K562 (cell line): ENCODE measurements at regions not wholly inside any gene's neighbourhood (a gene's known extent, or its start where the extent isn't known, plus 50 kb on each side); places are given as distances from the start of the nearest gene placed in this dataset.

Experiments
- ATAC-seq: fragments of 200-7000 bp; cut with Tn5 transposase; 3 replicates; pipeline ENCODE4 v1.9.1; 2020; ENCODE audit warnings: moderate library complexity
- BruUV-seq: library from RNA; stranded (reverse); fragments of 400-500 nt; replicated peaks from 2 replicates; lab custom pipeline; 2021; lab: Mats Ljungman, UMichigan
- CTCF ChIA-PET: fragments of 300-600 bp; formaldehyde crosslinking; extraction: SDS; loops from one replicate; lab custom pipeline; 2021; ENCODE audit warnings: low intra/inter-chr PET ratio; lab: Yijun Ruan, JAX
- POLR2A ChIA-PET: fragments of 300-600, 350-650 bp; sonication (Branson Sonifier 250); formaldehyde crosslinking; extraction: SDS; loops from one replicate; lab custom pipeline; 2021; ENCODE audit warnings: antibody characterized with exemption, inconsistent platforms; lab: Yijun Ruan, JAX
- DNase-seq, 4 experiments: peaks; one replicate each; pipeline versions ENCODE4 v3.0.0 to v3.0.0-alpha.2; 2011 to 2018; ENCODE audit warnings: low spot score in 3 of 4, mixed read lengths in 3 of 4; ENCODE audit errors: extremely low read depth in 1 of 4
- FAIRE-seq: peaks from 2 replicates; lab custom pipeline; 2011; peaks lifted over from hg19 to GRCh38; lab: Jason Lieb, UNC
- H2AFZ ChIP-seq: 2 replicates; pipeline ENCODE4 v1.6.0; 2011; ENCODE audit warnings: low read depth, low read length, control low read depth, inconsistent platforms
- H3K27ac ChIP-seq: fragments of 200-600 bp; 3 replicates; pipeline ENCODE4 v1.8.0; 2011; ENCODE audit warnings: low read depth, mild to moderate bottlenecking, control low read depth, inconsistent platforms, low read length, moderate library complexity, mixed read lengths; ENCODE audit errors: extremely low read depth
- H3K27me3 ChIP-seq, 2 experiments: fragments of 300-600 bp in 1 of 2; 2 replicates in 1 of 2; 3 replicates in 1 of 2; pipeline versions ENCODE4 v1.6.0 to v1.8.0; 2011; ENCODE audit warnings: inconsistent platforms in 2 of 2, low read length in 2 of 2, mild to moderate bottlenecking in 1 of 2, mixed read lengths in 1 of 2, moderate library complexity in 1 of 2; ENCODE audit not compliant: control insufficient read depth in 2 of 2, insufficient read depth in 2 of 2
- H3K36me3 ChIP-seq: fragments of 300-600 bp; 3 replicates; pipeline ENCODE4 v1.8.0; 2011; ENCODE audit warnings: mild to moderate bottlenecking, low read length, inconsistent platforms; ENCODE audit not compliant: control insufficient read depth, insufficient read depth
- H3K4me1 ChIP-seq, 2 experiments: fragments of 200-600 bp in 1 of 2; replicated peaks in 1 of 2; 2 replicates in 1 of 2; 3 replicates in 1 of 2; pipeline versions ENCODE4 v1.5.1 to v1.8.0; 2011; ENCODE audit warnings: inconsistent platforms in 2 of 2, low read length in 2 of 2, mild to moderate bottlenecking in 1 of 2, mixed read lengths in 1 of 2, moderate library complexity in 1 of 2; ENCODE audit not compliant: control insufficient read depth in 2 of 2, insufficient read depth in 2 of 2
- H3K4me2 ChIP-seq: 2 replicates; pipeline ENCODE4 v1.6.1; 2011; ENCODE audit warnings: low read length, control low read depth, inconsistent platforms, mixed read lengths; ENCODE audit not compliant: insufficient read depth
- H3K4me3 ChIP-seq: fragments of 200-600 bp; sonication (generic), shearing (Covaris generic); 2 replicates; pipeline ENCODE4 v1.5.1; 2016; ENCODE audit warnings: control low read depth, inconsistent platforms
- H3K79me2 ChIP-seq: fragments of 200-600 bp; 3 replicates; pipeline ENCODE4 v1.8.0; 2011; ENCODE audit warnings: low read length, inconsistent platforms; ENCODE audit not compliant: control insufficient read depth, insufficient read depth
- H3K9ac ChIP-seq, 2 experiments: 2 replicates each; pipeline versions ENCODE4 v1.6.0 to v1.6.1; 2011; ENCODE audit warnings: low read depth in 2 of 2, low read length in 2 of 2, control low read depth in 1 of 2, inconsistent platforms in 1 of 2, mild to moderate bottlenecking in 1 of 2, mixed read lengths in 1 of 2; ENCODE audit not compliant: insufficient read depth in 1 of 2
- H3K9me1 ChIP-seq: one replicate; pipeline ENCODE4 v1.6.0; 2011; ENCODE audit warnings: inconsistent platforms, mild to moderate bottlenecking, low read length, moderate library complexity; ENCODE audit not compliant: control insufficient read depth, insufficient read depth
- H3K9me3 ChIP-seq: replicated peaks from 2 replicates; pipeline ENCODE4 v1.5.1; 2011; ENCODE audit warnings: low read depth, low read length, inconsistent platforms; ENCODE audit not compliant: control insufficient read depth, insufficient read depth
- H4K20me1 ChIP-seq: replicated peaks from 2 replicates; pipeline ENCODE4 v1.6.1; 2011; ENCODE audit warnings: low read length, inconsistent platforms, mixed read lengths; ENCODE audit not compliant: control insufficient read depth, insufficient read depth
- BRF1 ChIP-seq: IDR thresholded peaks from 3 replicates; pipeline ENCODE4 v1.6.1; 2011; ENCODE audit warnings: borderline replicate concordance, mild to moderate bottlenecking; ENCODE audit not compliant: insufficient read length; ENCODE audit errors: extremely low read depth
- CBX8 ChIP-seq: fragments of 200-600 bp; sonication (generic); IDR thresholded peaks from 2 replicates; pipeline ENCODE4 v1.6.1; 2012; ENCODE audit warnings: borderline replicate concordance, mixed run types, low read depth, mild to moderate bottlenecking, moderate library complexity, mixed read lengths, low read length, control low read depth, inconsistent platforms; ENCODE audit not compliant: poor library complexity, severe bottlenecking; ENCODE audit errors: extremely low read depth
- GATA2 ChIP-seq: sonication (generic); formaldehyde crosslinking; IDR thresholded peaks from 2 replicates; pipeline ENCODE4 v1.4.0; 2020; ENCODE audit warnings: mild to moderate bottlenecking, missing genetic modification reagents
- HMG20B ChIP-seq: fragments of 250-450 bp; sonication (Bioruptor Pico); IDR thresholded peaks from 2 replicates; pipeline ENCODE4 v1.5.0; 2021; ENCODE audit warnings: mild to moderate bottlenecking
- NFIC ChIP-seq: fragments of 450-650 bp; IDR thresholded peaks from 2 replicates; pipeline ENCODE4 v1.6.1; 2017; ENCODE audit warnings: mild to moderate bottlenecking, inconsistent platforms
- POLR2A ChIP-seq: fragments of 450-650 bp; conservative IDR thresholded peaks from 2 replicates; pipeline ENCODE4 v1.6.1; 2016
- POLR2H ChIP-seq: IDR thresholded peaks from 2 replicates; pipeline ENCODE4 v1.6.1; 2016; ENCODE audit warnings: missing genetic modification characterization, low read depth, mild to moderate bottlenecking, control low read depth, missing compliant biosample characterization, moderate library complexity
- ZEB2 ChIP-seq: fragments of 450-650 bp; IDR thresholded peaks from 2 replicates; pipeline ENCODE4 v1.6.1; 2016
- ZNF174 ChIP-seq: fragments of 250-450 bp; sonication (Bioruptor Pico); IDR thresholded peaks from 2 replicates; pipeline ENCODE4 v1.4.0; 2020; ENCODE audit warnings: mild to moderate bottlenecking
- ZNF217 ChIP-seq: sonication (generic); formaldehyde crosslinking; IDR thresholded peaks from 2 replicates; pipeline ENCODE4 v1.8.0; 2022; ENCODE audit warnings: mild to moderate bottlenecking, missing genetic modification reagents
- ZNF224 ChIP-seq: sonication (generic); formaldehyde crosslinking; IDR thresholded peaks from 2 replicates; pipeline ENCODE4 v1.8.0; 2022; ENCODE audit warnings: mild to moderate bottlenecking, missing genetic modification reagents
- ZNF436 ChIP-seq: fragments of 250-450, 450-650 bp; sonication (Bioruptor Pico); formaldehyde crosslinking; IDR thresholded peaks from 2 replicates; pipeline ENCODE4 v1.7.0; 2020; ENCODE audit warnings: mild to moderate bottlenecking
- ZNF57 ChIP-seq: fragments of 450-650 bp; formaldehyde crosslinking; IDR thresholded peaks from 2 replicates; pipeline ENCODE4 v1.4.0; 2020; ENCODE audit warnings: mild to moderate bottlenecking, moderate library complexity
- ZNF584 ChIP-seq: fragments of 200-800 bp; sonication (Bioruptor generic); IDR thresholded peaks from 2 replicates; pipeline ENCODE4 v1.6.1; 2016; ENCODE audit warnings: low read depth, mild to moderate bottlenecking, missing genetic modification characterization, missing compliant biosample characterization
- WGBS: fragments of 100-300 bp; shearing (Covaris generic); methylation state at CpG from one replicate; pipeline ENCODE4 v1.1.6; 2016; ENCODE audit warnings: low coverage, mixed read lengths; ENCODE audit not compliant: insufficient coverage; ENCODE audit errors: missing lambda C conversion rate; 5-methylcytosine and 5-hydroxymethylcytosine counted together
- in situ Hi-C: fragments of 300-500 bp; cut with MboI; formaldehyde crosslinking; loops from 4 replicates; pipeline ENCODE4 v1.15.0; 2018; ENCODE audit warnings: inconsistent platforms, mixed read lengths
- intact Hi-C: fragments of 100-400 bp; cut with micrococcal nuclease; formaldehyde crosslinking; loops from 2 replicates; pipeline ENCODE4 v1.14.2; 2022
- TF ChIP-seq, protein P1 (sequence below): sonication (generic); formaldehyde crosslinking; IDR thresholded peaks from 2 replicates; pipeline ENCODE4 v1.8.1; 2023; ENCODE audit warnings: mild to moderate bottlenecking, missing genetic modification reagents
- TF ChIP-seq, protein P2 (sequence below): fragments of 150-350 bp; conservative IDR thresholded peaks from 2 replicates; pipeline ENCODE4 v1.6.1; 2014; ENCODE audit warnings: low read length

DNA sequence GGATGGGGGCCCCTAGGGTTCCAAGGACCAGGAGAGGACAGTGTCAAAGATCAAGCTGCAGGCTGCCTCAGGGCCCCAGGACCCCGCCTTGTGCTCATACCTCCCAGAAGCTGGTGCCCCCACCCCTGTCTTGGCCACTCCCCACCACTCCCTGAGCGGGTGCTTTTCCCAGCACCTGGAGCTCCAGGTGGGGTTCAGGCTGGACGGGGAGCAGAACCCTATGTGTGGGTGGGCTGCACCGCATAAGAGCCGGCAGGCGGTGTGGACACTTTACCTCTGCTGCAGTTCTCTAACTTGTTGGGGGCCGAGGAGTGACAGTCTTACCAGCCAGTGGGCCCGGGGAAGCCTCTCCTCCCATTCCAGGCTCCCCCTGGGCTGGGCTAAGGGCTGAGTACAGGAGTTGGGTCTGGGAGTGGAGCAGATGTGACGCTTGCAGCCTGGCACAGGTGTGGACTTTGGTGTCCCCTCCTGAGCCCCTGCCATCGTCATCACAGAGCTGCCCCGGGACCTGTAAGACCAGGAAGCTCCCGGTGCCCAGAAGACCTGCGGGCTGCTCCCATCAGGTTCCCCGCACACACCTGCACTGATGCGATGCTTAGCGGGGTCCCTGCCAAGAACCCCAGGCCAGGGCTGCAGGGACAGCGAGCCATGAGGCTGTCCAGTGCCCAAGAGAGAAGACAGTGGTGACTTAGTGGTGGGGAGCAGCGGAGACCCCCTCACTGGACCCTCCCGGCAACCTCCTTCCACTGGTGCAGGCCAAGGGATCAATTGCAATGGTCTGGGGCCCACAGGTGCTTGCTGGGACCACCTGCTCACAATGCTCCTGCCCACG, 674.5 kb downstream of the BRD1 start:
- no peaks in the 10 kb centered on the region; a peak in 1 of 5 replicates for H3K27me3 ChIP-seq
- TF ChIP-seq ZNF217 (CRISPR knock-in tag) (no peak), ZNF584 (no peak), BRF1 (no peak), CBX8 (no peak), POLR2A (no peak), HMG20B (CRISPR knock-in tag) (no peak), ZNF174 (CRISPR knock-in tag) (no peak), ZNF57 (CRISPR knock-in tag) (no peak), NFIC (no peak), ZNF436 (CRISPR knock-in tag) (no peak), POLR2H (tag) (no peak), GATA2 (CRISPR knock-in tag) (no peak), ZNF224 (no peak), ZEB2 (no peak)
- TF ChIP-seq, protein P1, sequence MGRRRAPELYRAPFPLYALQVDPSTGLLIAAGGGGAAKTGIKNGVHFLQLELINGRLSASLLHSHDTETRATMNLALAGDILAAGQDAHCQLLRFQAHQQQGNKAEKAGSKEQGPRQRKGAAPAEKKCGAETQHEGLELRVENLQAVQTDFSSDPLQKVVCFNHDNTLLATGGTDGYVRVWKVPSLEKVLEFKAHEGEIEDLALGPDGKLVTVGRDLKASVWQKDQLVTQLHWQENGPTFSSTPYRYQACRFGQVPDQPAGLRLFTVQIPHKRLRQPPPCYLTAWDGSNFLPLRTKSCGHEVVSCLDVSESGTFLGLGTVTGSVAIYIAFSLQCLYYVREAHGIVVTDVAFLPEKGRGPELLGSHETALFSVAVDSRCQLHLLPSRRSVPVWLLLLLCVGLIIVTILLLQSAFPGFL (CRISPR knock-in tag) = no peak
- TF ChIP-seq, protein P2, sequence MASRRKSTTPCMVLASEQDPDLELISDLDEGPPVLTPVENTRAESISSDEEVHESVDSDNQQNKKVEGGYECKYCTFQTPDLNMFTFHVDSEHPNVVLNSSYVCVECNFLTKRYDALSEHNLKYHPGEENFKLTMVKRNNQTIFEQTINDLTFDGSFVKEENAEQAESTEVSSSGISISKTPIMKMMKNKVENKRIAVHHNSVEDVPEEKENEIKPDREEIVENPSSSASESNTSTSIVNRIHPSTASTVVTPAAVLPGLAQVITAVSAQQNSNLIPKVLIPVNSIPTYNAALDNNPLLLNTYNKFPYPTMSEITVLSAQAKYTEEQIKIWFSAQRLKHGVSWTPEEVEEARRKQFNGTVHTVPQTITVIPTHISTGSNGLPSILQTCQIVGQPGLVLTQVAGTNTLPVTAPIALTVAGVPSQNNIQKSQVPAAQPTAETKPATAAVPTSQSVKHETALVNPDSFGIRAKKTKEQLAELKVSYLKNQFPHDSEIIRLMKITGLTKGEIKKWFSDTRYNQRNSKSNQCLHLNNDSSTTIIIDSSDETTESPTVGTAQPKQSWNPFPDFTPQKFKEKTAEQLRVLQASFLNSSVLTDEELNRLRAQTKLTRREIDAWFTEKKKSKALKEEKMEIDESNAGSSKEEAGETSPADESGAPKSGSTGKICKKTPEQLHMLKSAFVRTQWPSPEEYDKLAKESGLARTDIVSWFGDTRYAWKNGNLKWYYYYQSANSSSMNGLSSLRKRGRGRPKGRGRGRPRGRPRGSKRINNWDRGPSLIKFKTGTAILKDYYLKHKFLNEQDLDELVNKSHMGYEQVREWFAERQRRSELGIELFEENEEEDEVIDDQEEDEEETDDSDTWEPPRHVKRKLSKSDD = no peak
- in situ Hi-C loops = no loop called here
- no peak overlapping the region for H3K4me3 ChIP-seq
- FAIRE-seq (no peak), DNase-seq (no peak), ATAC-seq (no peak)
- CTCF ChIA-PET = no interaction called here
- no peaks in the 10 kb centered on the region for H4K20me1 ChIP-seq
- H3K4me1 ChIP-seq = no peaks in the 10 kb centered on the region
- no peaks in the 10 kb centered on the region for H3K9me1 ChIP-seq
- H2AFZ ChIP-seq = no peak overlapping the region
- H3K27ac ChIP-seq = no peak overlapping the region
- no peaks in the 10 kb centered on the region for H3K36me3 ChIP-seq
- BruUV-seq = no TSS peak
- intact Hi-C loops = no loop called here
- no peaks in the 10 kb centered on the region; the same call in 1 of the 2 replicates for H3K9me3 ChIP-seq
- 0% methylated on average over 6 of the region's 20 CpGs for WGBS
- H3K4me2 ChIP-seq = no peak overlapping the region
- POLR2A ChIA-PET = no interaction called here
- H3K9ac ChIP-seq = no peak overlapping the region
- no peaks in the 10 kb centered on the region for H3K79me2 ChIP-seq
